Fibroblast of mammary gland (primary cell): ENCODE measurements at regions not wholly inside any gene's neighbourhood (a gene's known extent, or its start where the extent isn't known, plus 50 kb on each side); places are given as distances from the start of the nearest gene placed in this dataset.
A peak's percentile ranks its signal among the peaks of the same experiment; 100 is the strongest.

ENCODE experiments used
- DNase-seq: peaks from one replicate; pipeline ENCODE4 v3.0.0-alpha.2; 2010; ENCODE audit warnings: low read depth
- H3K4me3 ChIP-seq: 2 replicates; pipeline ENCODE4 v1.5.1; 2011; ENCODE audit warnings: low read depth, mild to moderate bottlenecking, low read length, moderate library complexity; ENCODE audit not compliant: control insufficient read depth
- CTCF ChIP-seq: conservative IDR thresholded peaks from 2 replicates; pipeline ENCODE4 v1.5.1; 2011; ENCODE audit warnings: low read depth, low read length, inconsistent platforms; ENCODE audit not compliant: control insufficient read depth, insufficient read depth

DNA sequence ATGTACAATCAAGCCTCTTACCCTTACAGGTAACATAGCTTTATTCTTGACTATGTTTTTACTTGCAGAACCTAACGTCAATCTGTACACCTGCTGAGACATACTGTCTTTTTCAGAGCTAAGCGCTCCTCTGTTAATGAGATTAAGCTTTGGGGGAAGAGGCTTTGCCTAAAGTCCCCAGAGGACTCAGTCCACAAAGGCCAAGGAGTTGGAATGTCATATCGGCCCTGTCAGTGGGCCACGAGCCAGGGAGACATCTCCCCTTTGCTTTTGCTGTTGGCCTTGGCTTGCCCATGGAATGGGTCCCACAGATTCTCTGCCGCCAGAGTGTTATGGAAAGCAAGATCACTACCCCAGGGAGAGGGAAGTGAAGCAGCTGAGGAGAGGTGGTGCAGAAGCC is 64.1 kb upstream of the SOX4 start:
- H3K4me3 ChIP-seq, result no peak overlapping the region
- DNase-seq, result no peak
- TF ChIP-seq CTCF, result no peak

DNA sequence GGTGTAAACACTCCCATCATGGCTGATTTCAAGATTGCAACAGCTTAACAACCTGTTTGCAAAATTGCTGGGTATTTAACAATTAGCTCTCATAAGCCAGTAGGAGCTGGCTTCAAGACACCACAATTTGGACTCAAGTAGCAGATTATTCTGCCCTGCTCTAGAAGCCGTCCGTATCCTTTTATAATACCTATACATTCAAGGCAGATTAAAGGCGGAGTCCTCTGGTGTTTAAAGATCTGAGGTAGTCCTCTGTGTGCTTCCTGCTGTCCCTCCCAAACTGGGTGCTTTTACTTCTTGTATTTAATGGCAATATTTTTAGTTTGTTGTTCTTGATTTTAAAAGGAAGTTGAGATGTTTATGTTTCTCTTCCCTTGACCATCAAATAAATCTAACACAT is 62.2 kb upstream of the SOX4 start:
- TF ChIP-seq CTCF, result no peak
- DNase-seq, result no peak
- H3K4me3 ChIP-seq, result no peak overlapping the region

- TF ChIP-seq CTCF, result no peak
- DNase-seq, result peak; percentile 12
- no peak overlapping the region for H3K4me3 ChIP-seq
Measured at GRCh38 chr6:21533678-21534077, 59.9 kb upstream of the SOX4 start.

GRCh38 chr6:21536280-21536766 is 57.2 kb upstream of the SOX4 start:
- DNase-seq, result no peak
- no peak overlapping the region for H3K4me3 ChIP-seq
- no peak for TF ChIP-seq CTCF

DNA sequence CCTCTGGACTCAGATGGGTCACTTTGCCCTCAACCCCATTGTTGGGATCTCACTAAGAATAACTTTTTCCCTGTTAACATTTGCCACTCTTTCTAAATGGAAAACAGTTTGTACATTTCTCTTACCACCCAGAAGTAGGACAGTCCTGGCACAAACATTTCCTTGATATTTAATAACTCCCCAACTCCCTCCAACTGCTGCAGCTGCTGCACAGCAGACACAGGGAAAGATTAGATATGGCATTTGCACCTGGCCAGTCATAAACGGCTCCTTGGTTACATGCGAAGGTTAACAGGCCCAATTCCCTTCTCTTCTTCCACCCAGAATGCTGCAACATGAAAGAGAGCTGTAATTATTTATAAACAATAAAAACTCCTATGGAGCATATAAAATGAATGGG is 55.9 kb upstream of the SOX4 start:
- H3K4me3 ChIP-seq, result no peak overlapping the region
- TF ChIP-seq CTCF, result no peak
- DNase-seq, result no peak

DNA sequence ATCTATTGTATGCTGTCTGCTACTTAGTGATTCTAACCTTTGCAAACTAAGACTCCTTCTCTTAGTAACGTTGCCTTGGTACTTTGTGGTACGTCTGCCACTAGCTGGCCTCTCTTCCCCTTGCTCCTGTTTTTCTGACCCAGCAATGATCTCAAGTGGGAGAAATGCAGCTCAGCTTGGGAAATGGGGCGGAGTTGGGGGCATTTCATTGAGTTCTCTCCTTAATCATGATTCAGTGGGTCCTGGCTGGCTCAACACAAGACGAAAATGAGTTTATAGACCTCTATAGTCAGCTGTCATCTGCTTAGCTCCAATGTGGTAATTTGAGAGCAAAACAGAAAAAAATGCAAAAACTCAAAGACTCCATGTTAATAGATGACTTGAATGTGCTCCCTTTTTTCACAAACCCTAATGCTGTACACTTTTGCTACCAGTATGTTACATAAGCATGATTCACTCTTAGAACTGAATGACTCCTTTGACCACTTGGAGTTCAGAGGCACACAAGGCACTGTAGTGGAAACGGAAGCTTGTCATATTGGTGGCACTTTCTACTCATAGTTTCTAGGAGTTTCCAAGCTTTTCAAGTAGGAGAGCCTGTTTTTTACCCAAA is 55.3 kb upstream of the SOX4 start:
- TF ChIP-seq CTCF, result no peak
- DNase-seq, result peak; percentile 30

DNA sequence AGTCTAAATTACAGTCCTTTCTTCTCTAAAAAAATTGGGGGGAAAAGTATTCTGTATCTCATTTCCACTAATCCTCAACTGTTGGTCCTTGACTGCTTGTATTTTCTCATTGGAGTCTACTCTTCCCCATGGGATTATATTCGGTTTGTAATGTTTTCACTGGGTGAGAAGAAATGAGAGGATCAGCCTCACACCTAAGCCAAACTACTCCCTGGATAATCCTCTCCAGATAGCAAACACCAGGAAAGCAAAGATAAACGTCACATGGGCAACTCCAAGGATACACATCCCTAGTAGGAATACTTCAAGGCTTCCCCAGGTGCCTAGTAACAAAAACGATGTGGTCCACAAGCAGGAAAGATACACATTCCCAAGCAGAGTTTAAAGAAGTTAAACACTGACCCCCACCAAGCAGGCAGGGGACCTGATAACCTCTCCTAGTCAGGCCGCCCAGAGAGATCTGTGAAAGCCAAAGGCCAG is 53.9 kb upstream of the SOX4 start:
- no peak for DNase-seq
- no peak for TF ChIP-seq CTCF

More for the DNA sequence above, 55.3 kb upstream of the SOX4 start:
- no peak overlapping the region for H3K4me3 ChIP-seq

More for the DNA sequence above, 53.9 kb upstream of the SOX4 start:
- H3K4me3 ChIP-seq, result no peak overlapping the region
